ENCODE measurements at regions not wholly inside any gene's neighbourhood (a gene's known extent, or its start where the extent isn't known, plus 50 kb on each side); places are given as distances from the start of the nearest gene placed in this dataset.
"Not testable (repeated sequence)": the region's sequence is repeated elsewhere in the genome, so short reads cannot be mapped to it uniquely, and the experiment has no call there.

DNA sequence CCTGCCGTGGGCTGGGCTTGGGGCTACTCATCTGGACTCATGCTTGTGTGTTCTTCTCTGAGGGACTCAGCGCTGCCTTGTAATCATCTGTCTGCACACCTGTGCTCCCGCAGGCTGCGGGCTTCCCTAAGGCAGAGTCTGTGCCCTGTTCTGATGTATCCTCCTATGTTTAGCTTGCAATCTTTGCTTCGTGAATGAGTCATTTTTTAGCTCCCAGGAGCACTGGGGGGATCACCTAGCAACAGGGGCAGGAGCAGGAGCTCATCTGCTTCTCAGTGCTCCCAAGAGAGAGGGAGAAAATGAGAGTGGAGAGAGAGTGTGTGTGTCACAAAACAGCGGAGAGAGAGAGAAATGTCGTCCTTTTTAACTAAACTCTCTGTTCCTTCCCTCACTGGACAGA, 202.4 kb upstream of the ZNF618 start:
- H3K4me1 ChIP-seq (ENCODE audit: control insufficient read depth, insufficient read depth, low read length): no peaks in the 10 kb centered on the region
- no peaks in the 10 kb centered on the region for H3K36me3 ChIP-seq (ENCODE audit: control insufficient read depth, insufficient read depth, low read length)
- no peak overlapping the region for H3K27ac ChIP-seq (ENCODE audit: low read depth, low read length)
- no peaks in the 10 kb centered on the region for H3K27me3 ChIP-seq (ENCODE audit: control insufficient read depth, insufficient read depth, low read length)
- H3K9ac ChIP-seq (ENCODE audit: low read length): no peak overlapping the region
- H3K4me3 ChIP-seq (ENCODE audit: low read length): no peak overlapping the region

DNA sequence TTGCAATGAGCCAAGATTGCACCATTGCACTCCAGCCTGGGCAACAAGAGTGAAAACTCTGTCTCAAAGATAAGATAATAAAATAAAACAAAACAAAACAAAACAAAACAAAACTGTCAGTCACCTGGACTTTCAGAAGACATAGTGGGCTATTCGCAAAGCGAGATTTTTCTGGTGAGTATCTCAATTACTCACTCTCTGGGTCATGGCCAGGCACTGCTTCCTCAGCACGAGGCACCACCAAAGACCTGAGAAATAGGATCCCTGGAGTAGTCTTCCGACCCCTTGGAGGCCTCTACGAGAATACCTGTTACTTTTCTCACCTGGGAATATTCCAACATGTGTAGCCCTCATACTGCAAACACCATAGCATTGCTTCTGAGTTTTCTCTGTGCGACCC, 201.7 kb upstream of the ZNF618 start:
- Histone ChIP-seq H3K9ac (ENCODE audit: low read length) (no peak overlapping the region), H3K4me1 (ENCODE audit: control insufficient read depth, insufficient read depth, low read length) (no peaks in the 10 kb centered on the region), H3K4me3 (ENCODE audit: low read length) (no peak overlapping the region), H3K27ac (ENCODE audit: low read depth, low read length) (no peak overlapping the region), H3K36me3 (ENCODE audit: control insufficient read depth, insufficient read depth, low read length) (no peaks in the 10 kb centered on the region), H3K27me3 (ENCODE audit: control insufficient read depth, insufficient read depth, low read length) (no peaks in the 10 kb centered on the region)

DNA sequence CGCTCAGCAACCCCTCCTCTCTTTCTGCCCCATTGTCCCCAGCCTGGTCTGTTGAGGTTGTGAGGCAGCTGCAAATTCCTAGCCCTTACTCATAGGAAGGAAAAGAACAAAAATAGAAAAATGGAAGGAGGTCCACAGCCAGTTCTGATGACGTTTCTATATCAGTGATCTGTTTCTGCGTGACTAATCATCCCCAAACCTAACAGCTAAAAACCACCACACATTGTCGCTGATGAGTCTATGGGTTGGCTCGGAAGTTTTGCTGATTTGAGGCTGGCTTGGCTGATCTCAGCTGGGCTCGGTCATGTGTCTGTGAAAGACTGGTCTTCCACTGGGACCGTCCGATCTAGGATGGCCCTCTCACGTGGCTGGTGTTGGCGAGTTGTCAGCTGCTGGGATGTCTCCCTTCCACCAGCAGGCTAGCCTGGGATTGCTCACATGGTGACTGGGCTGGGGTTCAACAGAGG, 200.6 kb upstream of the ZNF618 start:
- Histone ChIP-seq H3K27ac (ENCODE audit: low read depth, low read length) (no peak overlapping the region), H3K4me3 (ENCODE audit: low read length) (no peak overlapping the region), H3K9ac (ENCODE audit: low read length) (no peak overlapping the region), H3K27me3 (ENCODE audit: control insufficient read depth, insufficient read depth, low read length) (no peaks in the 10 kb centered on the region), H3K4me1 (ENCODE audit: control insufficient read depth, insufficient read depth, low read length) (no peaks in the 10 kb centered on the region), H3K36me3 (ENCODE audit: control insufficient read depth, insufficient read depth, low read length) (no peaks in the 10 kb centered on the region)

DNA sequence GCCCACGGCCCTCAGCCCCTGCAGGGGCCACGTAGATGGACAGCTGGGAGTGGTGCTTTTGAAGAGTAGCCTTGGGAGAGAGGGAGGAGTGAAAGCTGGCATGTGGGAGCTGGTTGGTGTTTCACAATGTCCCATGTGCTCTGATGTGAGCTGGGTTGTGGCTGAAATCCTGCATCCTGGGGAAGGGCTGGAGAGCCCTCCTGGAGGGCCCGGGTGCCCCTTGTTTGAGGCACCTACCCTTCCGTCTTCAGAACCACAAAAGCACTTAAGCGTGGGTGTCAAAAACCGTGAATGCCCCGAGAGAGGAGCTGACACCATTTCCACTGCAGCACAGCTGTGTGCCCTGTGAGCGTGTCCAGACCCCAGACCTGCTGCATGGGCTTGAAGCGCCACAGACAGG, 199.1 kb upstream of the ZNF618 start:
- no peaks in the 10 kb centered on the region for H3K36me3 ChIP-seq (ENCODE audit: control insufficient read depth, insufficient read depth, low read length)
- no peaks in the 10 kb centered on the region for H3K27me3 ChIP-seq (ENCODE audit: control insufficient read depth, insufficient read depth, low read length)
- no peaks in the 10 kb centered on the region for H3K4me1 ChIP-seq (ENCODE audit: control insufficient read depth, insufficient read depth, low read length)
- H3K27ac ChIP-seq (ENCODE audit: low read depth, low read length): no peak overlapping the region
- no peak overlapping the region for H3K4me3 ChIP-seq (ENCODE audit: low read length)
- H3K9ac ChIP-seq (ENCODE audit: low read length): no peak overlapping the region

DNA sequence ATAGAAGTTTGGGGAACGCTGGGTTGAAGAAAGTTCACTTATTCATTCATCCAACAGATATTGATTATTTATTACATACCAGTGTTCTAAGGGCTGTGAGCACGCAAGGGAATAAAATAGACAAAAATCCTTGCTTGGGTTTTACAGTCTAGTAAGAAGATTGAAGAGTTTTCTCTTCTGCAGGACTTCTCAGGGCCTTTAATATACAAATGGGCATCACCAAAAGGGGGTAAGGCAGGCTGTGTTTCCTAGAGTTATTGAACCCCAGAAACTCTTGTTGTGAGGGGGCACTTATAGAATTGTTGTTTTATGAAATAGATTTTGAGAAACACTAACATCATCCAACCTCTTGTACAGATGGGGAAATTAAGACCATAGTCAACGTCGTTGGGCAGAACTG, 198.5 kb upstream of the ZNF618 start:
- no peak overlapping the region for H3K4me3 ChIP-seq (ENCODE audit: low read length)
- no peaks in the 10 kb centered on the region for H3K36me3 ChIP-seq (ENCODE audit: control insufficient read depth, insufficient read depth, low read length)
- no peak overlapping the region for H3K27ac ChIP-seq (ENCODE audit: low read depth, low read length)
- peaks cover 4% of the 10 kb centered on the region for H3K27me3 ChIP-seq (ENCODE audit: control insufficient read depth, insufficient read depth, low read length)
- H3K9ac ChIP-seq (ENCODE audit: low read length): no peak overlapping the region
- no peaks in the 10 kb centered on the region for H3K4me1 ChIP-seq (ENCODE audit: control insufficient read depth, insufficient read depth, low read length)

DNA sequence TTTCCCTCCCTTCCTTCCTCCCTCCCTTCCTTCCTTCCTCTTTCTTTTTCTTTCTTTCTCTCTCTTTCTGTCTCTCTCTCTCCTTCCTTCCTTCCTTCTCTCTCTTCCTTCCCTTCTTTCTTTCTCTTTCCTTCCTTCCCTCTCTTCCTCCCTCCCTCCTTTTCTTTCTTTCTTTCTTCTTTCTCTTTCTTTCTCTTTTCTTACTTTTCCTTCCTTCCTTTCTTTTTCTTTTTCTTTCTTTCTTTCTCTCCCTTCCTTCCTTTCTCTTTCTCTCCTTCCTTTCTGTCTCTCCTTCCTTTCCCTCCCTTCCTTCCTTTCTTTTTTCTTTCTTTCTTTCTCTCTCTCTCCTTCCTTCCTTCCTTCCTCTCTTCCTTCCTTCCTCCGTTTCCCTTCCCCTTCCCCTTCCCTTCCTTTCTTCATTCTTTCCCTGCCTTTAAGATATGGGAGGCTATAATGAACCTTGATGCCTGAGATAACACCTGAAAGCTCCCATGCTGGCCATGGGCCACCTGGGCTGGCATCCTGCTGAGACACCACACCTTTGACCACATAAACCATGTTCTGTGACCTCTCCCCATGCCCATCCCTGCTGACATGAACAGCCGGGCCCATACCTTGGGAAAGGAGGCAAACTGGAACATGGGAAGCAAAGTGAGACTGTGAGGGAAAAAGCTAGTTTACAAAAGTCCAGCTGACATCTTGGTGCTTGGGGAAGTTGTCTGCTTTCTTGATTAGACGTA, 197.8 kb upstream of the ZNF618 start:
- Histone ChIP-seq H3K27ac (ENCODE audit: low read depth, low read length) (no peak overlapping the region), H3K4me1 (ENCODE audit: control insufficient read depth, insufficient read depth, low read length) (no peaks in the 10 kb centered on the region), H3K27me3 (ENCODE audit: control insufficient read depth, insufficient read depth, low read length) (peaks cover 6% of the 10 kb centered on the region), H3K36me3 (ENCODE audit: control insufficient read depth, insufficient read depth, low read length) (no peaks in the 10 kb centered on the region), H3K9ac (ENCODE audit: low read length) (no peak overlapping the region), H3K4me3 (ENCODE audit: low read length) (no peak overlapping the region)

DNA sequence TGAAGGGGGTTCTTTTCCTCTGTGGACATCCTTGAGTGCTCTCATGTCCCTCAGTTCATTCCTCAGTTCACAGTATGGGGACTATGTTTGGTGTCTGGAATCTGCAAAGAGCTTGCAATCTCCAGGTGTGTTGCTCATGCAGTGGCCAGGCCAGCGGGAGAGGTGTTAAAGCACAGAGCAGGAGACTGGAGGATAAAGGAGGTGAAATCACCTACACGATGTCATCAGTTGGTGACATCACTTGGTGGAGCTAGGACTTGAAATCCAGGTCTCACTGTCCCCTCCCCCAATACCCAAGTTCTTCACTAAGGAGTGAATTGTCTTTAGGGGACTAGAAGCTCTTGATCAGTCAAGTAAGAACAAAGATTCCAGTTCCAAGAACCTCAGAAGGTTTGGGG, 197.3 kb upstream of the ZNF618 start:
- no peak overlapping the region for H3K9ac ChIP-seq (ENCODE audit: low read length)
- H3K4me1 ChIP-seq (ENCODE audit: control insufficient read depth, insufficient read depth, low read length): no peaks in the 10 kb centered on the region
- H3K36me3 ChIP-seq (ENCODE audit: control insufficient read depth, insufficient read depth, low read length): no peaks in the 10 kb centered on the region
- H3K27ac ChIP-seq (ENCODE audit: low read depth, low read length): no peak overlapping the region
- H3K4me3 ChIP-seq (ENCODE audit: low read length): no peak overlapping the region
- peaks cover 6% of the 10 kb centered on the region for H3K27me3 ChIP-seq (ENCODE audit: control insufficient read depth, insufficient read depth, low read length)

DNA sequence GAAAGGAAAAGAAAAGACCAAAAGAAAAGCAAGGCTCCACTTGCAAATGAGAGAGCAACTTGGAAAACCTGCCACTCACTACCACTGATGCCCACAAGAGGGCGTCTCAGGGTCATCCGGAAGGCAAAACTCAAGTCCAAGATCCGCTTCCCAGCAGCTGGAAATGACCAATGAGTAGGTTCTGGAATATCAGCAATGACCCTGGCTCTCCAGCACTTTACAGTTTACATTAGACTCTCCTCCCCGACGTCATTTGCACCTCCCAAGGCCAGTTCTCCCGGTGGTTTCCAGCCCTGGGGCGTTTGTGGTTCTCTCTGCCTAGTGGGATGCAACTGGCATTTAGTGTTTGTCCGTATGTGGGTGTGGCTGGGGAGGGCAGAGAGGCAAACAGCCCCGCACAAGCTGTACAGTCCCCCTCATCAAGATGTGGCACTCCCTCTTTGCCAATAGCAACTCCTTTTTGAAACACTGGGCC, 193.8 kb upstream of the ZNF618 start:
- no peak overlapping the region for H3K4me3 ChIP-seq (ENCODE audit: low read length)
- no peaks in the 10 kb centered on the region for H3K36me3 ChIP-seq (ENCODE audit: control insufficient read depth, insufficient read depth, low read length)
- no peak overlapping the region for H3K9ac ChIP-seq (ENCODE audit: low read length)
- no peak overlapping the region for H3K27ac ChIP-seq (ENCODE audit: low read depth, low read length)
- peaks cover 9% of the 10 kb centered on the region for H3K27me3 ChIP-seq (ENCODE audit: control insufficient read depth, insufficient read depth, low read length)
- no peaks in the 10 kb centered on the region for H3K4me1 ChIP-seq (ENCODE audit: control insufficient read depth, insufficient read depth, low read length)

DNA sequence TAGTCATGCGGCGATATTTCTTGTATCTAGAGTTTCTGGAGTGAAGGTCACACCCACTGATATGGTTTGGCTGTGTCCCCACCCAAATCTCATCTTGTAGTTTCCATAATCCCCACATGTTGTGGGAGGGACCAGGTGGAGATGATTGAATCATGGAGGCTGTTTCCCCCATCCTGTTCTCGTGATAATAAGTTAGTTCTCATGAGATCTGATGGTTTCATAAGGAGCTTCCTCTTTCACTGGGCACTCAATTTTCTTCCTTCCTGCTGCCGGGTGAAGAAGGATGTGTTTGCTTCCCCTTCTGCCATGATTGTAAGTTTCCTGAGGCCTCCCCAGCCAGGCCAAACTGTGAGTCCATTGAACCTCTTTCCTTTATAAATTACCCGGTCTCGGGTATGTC, 190.5 kb upstream of the ZNF618 start:
- not testable (repeated sequence) for H3K4me1 ChIP-seq (ENCODE audit: control insufficient read depth, insufficient read depth, low read length); H3K4me3 ChIP-seq (ENCODE audit: low read length); H3K27ac ChIP-seq (ENCODE audit: low read depth, low read length); H3K9ac ChIP-seq (ENCODE audit: low read length); H3K36me3 ChIP-seq (ENCODE audit: control insufficient read depth, insufficient read depth, low read length)
- H3K27me3 ChIP-seq (ENCODE audit: control insufficient read depth, insufficient read depth, low read length): peaks cover 20% of the 10 kb centered on the region

DNA sequence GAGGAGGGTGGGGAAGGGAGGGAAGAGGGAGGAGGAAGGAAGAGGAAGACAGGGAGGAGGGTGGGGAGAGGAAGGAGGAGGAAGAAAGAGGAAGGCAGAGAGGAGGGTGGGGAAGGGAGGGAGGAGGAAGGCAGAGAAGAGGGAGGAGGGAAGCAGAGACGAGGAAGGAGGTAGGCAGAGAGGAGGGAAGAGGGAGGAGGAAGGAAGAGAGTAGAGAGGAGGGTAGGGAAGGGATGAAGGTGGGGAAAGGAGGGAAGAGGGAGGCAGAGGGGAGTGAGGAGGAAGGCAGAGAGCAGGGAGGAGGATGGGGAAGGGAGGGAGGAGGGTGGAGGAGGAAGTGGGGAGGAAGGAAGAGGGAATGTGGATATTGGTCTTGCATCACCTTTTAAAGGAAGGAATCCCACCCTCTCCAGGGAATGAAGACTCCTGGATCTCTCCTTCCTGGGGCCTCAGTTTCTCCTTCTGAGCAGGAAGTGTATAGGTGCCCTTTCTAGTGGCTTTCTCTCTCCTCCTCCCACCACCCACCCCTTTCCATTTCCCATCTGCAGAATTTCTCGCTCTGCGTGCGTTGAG, 188.9 kb upstream of the ZNF618 start:
- Histone ChIP-seq H3K27me3 (ENCODE audit: control insufficient read depth, insufficient read depth, low read length) (peaks cover 20% of the 10 kb centered on the region), H3K4me1 (ENCODE audit: control insufficient read depth, insufficient read depth, low read length) (no peaks in the 10 kb centered on the region), H3K27ac (ENCODE audit: low read depth, low read length) (no peak overlapping the region), H3K4me3 (ENCODE audit: low read length) (no peak overlapping the region), H3K36me3 (ENCODE audit: control insufficient read depth, insufficient read depth, low read length) (no peaks in the 10 kb centered on the region), H3K9ac (ENCODE audit: low read length) (no peak overlapping the region)

DNA sequence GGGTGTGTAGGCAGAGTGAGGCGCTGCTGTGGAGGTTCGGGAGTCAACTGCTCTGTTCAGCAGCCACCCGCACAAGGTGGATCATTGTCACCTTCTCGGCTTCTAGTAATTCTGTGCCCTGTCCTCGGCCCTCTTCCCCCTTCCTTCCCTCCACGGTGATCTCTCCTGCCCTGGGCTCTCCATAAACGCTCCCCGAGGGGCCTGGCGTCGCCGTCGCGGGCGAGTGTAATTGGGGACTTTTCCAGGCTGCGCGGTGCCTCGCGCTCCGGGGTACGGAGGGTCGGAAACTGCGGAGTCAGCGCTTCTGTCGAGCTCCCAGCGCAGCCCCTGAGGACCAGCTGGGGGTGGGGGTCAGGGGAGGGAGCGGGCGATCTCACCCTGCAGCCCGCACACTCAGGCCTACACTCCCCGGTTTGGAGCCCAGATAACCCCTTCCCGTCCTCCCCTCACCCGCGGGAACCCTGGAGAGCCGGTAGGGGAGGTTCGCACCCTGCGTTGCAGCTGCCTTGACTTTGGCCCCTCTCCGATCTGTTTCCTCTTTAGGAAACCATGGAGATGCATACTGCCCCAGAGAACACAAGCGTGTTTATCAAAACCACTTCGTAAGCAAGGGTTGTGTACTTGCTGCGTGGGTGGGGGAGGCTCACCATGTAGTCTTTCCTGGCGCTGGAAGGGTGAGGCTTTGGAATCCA, 188.3 kb upstream of the ZNF618 start:
- peaks cover 14% of the 10 kb centered on the region for H3K27me3 ChIP-seq (ENCODE audit: control insufficient read depth, insufficient read depth, low read length)
- no peak overlapping the region for H3K9ac ChIP-seq (ENCODE audit: low read length)
- no peak overlapping the region for H3K4me3 ChIP-seq (ENCODE audit: low read length)
- no peaks in the 10 kb centered on the region for H3K36me3 ChIP-seq (ENCODE audit: control insufficient read depth, insufficient read depth, low read length)
- no peaks in the 10 kb centered on the region for H3K4me1 ChIP-seq (ENCODE audit: control insufficient read depth, insufficient read depth, low read length)
- no peak overlapping the region for H3K27ac ChIP-seq (ENCODE audit: low read depth, low read length)

DNA sequence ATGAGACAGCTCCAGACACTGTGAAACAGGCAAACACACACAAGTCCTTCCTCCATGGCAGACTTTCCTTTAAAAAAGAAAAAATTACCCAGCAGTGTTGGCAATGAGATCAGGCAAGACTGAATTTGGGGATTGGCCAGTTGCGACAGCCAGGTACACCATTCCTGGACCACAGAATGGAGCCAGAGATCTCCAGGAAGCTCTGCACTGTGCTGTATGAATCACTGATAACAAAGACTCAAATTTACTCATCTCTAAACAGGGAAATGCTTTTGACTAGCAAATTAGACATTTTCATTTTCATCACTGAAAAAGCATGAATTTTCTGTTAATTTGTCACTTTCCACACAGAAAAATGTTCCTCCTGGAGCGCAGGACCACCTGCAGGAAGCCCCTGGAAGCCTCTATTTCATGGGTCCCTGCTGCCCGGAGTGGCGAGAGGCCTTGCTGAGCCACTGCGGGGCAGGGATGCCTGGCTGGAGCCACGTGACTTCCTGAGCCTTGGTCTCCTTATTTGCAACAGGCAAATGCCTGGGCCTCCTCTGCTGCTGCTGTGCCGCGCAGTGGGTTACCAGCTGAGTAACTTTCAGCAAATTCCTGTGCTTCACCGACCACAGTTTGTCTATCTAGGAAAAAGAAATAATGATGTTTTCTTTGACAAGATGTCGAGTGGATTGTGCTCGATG, 185.9 kb upstream of the ZNF618 start:
- Histone ChIP-seq H3K27ac (ENCODE audit: low read depth, low read length) (no peak overlapping the region), H3K4me3 (ENCODE audit: low read length) (no peak overlapping the region), H3K4me1 (ENCODE audit: control insufficient read depth, insufficient read depth, low read length) (no peaks in the 10 kb centered on the region), H3K36me3 (ENCODE audit: control insufficient read depth, insufficient read depth, low read length) (no peaks in the 10 kb centered on the region), H3K27me3 (ENCODE audit: control insufficient read depth, insufficient read depth, low read length) (peaks cover 14% of the 10 kb centered on the region), H3K9ac (ENCODE audit: low read length) (no peak overlapping the region)

Measured in rectal smooth muscle tissue (tissue), 1 donor.